Activated B cell treated with CpG ODN at 0.5 μM for 24 hours (primary cell): ENCODE measurements at regions not wholly inside any gene's neighbourhood (a gene's known extent, or its start where the extent isn't known, plus 50 kb on each side); places are given as distances from the start of the nearest gene placed in this dataset.
A peak's percentile ranks its signal among the peaks of the same experiment; 100 is the strongest.

Experiments used
- ATAC-seq: fragments of 200-7000 bp; cut with Tn5 transposase; one replicate; pipeline ENCODE4 v1.10.0; 2021; ENCODE audit warnings: low read depth, mild to moderate bottlenecking, moderate library complexity
- CTCF ChIA-PET: fragments of 350-600 bp; sonication (Branson Sonifier 250); formaldehyde crosslinking; loops from one replicate; lab custom pipeline; 2021; ENCODE audit warnings: antibody characterized with exemption; lab: Charles Lee
- POLR2A ChIA-PET: fragments of 350-600 bp; sonication (Branson Sonifier 250); formaldehyde crosslinking; loops from one replicate; lab custom pipeline; 2021; ENCODE audit warnings: antibody characterized with exemption; lab: Charles Lee
- DNase-seq: peaks from one replicate; pipeline ENCODE4 v3.0.0; 2022
- H3K27ac Mint-ChIP-seq: one replicate; pipeline ENCODE4 v1.8.0; 2020; ENCODE audit warnings: mixed read lengths
- H3K27me3 Mint-ChIP-seq: one replicate; pipeline ENCODE4 v1.8.0; 2021; ENCODE audit warnings: mixed read lengths
- H3K36me3 Mint-ChIP-seq: one replicate; pipeline ENCODE4 v1.8.0; 2021; ENCODE audit warnings: low read depth, mixed read lengths
- H3K4me1 Mint-ChIP-seq: one replicate; pipeline ENCODE4 v1.8.0; 2021; ENCODE audit warnings: mixed read lengths
- H3K4me3 Mint-ChIP-seq: one replicate; pipeline ENCODE4 v1.8.0; 2020; ENCODE audit warnings: mild to moderate bottlenecking, mixed read lengths
- H3K9me3 Mint-ChIP-seq: one replicate; pipeline ENCODE4 v1.8.0; 2020; ENCODE audit warnings: mixed read lengths
- intact Hi-C: fragments of 100-400 bp; cut with micrococcal nuclease; formaldehyde crosslinking; loops from one replicate; pipeline ENCODE4 v1.15.1; 2024
- TF ChIP-seq, protein P1 (sequence below): fragments of 200-600 bp; IDR thresholded peaks from one replicate; pipeline ENCODE4 v1.8.0; 2022; ENCODE audit warnings: antibody characterized with exemption, mild to moderate bottlenecking

DNA sequence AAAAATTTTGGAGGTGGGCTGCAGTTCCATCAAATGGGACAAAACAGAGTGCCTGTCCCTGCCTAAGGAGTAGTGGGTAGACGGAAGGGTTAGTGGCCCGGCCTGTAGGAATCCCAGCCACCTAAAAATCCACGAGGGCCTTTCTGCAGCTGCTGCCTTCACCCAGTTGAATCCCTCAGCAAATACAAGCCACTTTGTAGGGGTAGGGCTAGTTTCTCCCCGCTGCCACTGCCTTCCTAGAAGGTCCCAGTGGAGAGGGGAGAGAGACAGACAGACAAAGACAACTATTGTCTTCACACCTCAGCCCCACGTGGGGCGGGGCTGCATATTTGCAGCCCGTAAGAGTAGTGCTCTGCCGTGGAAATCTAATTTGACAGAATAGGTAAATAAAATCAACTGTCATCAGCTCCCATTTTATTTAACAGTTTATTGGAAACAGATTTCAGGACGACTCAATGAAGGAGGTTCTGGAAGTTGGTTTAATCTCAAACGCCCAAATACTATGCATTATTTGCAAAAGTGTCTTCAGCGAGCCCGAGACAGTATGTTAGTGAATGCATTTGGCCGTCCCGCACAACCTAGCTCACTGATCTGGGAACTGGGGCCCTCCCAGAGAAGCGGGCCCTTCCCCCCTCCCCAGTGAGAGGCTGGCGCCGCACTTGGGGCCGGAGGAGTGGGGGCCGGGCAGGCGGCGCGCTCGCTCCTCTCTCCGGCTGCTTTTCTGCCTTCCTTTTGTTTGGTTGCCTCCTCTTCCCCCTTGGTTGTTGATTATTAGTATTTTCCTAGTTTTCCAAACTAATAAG lies 67.6 kb upstream of the TBCA start:
- ATAC-seq (peak; percentile 42), DNase-seq (no peak)
- TF ChIP-seq, protein P1, sequence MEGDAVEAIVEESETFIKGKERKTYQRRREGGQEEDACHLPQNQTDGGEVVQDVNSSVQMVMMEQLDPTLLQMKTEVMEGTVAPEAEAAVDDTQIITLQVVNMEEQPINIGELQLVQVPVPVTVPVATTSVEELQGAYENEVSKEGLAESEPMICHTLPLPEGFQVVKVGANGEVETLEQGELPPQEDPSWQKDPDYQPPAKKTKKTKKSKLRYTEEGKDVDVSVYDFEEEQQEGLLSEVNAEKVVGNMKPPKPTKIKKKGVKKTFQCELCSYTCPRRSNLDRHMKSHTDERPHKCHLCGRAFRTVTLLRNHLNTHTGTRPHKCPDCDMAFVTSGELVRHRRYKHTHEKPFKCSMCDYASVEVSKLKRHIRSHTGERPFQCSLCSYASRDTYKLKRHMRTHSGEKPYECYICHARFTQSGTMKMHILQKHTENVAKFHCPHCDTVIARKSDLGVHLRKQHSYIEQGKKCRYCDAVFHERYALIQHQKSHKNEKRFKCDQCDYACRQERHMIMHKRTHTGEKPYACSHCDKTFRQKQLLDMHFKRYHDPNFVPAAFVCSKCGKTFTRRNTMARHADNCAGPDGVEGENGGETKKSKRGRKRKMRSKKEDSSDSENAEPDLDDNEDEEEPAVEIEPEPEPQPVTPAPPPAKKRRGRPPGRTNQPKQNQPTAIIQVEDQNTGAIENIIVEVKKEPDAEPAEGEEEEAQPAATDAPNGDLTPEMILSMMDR = no peak
- intact Hi-C loops = loop anchor here (1.0 to 10.0 kb wide), 3 partner anchors 9 to 979 kb away; partner anchors contain the start of gene TBCA
- Mint-ChIP-seq H3K27me3 (peaks cover 27% of the 10 kb centered on the region), H3K27ac (no peak overlapping the region), H3K36me3 (no peaks in the 10 kb centered on the region), H3K4me3 (peak overlapping the region; percentile 83), H3K9me3 (no peaks in the 10 kb centered on the region), H3K4me1 (peaks cover 10% of the 10 kb centered on the region)
- CTCF ChIA-PET = no interaction called here
- POLR2A ChIA-PET = interaction anchor here (1.0 kb wide), 1 partner anchor 9 kb away, joined by 3 read pairs; no protein-coding TSS in a partner anchor

DNA sequence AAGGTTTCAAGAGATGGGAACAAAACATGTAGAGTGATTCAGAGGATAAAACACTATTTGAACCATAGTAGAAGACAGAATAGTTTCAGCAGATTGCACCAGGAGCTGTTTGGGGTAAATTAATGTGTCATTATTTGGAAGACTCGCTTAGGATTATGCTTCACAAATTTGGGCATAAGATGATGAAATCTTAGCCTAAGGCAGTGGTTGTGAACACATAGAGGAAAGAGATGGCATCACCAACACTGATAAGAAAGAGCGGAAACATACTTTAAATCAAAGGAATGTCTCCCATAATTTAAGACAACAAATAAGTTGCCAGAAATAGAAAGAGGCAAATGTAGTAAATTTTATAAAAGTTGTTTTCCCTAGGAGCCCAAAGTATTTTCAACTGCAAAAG lies 66.1 kb upstream of the TBCA start:
- ATAC-seq (no peak), DNase-seq (no peak)
- Mint-ChIP-seq H3K36me3 (no peaks in the 10 kb centered on the region), H3K9me3 (no peaks in the 10 kb centered on the region), H3K4me3 (no peak overlapping the region), H3K27me3 (peaks cover 27% of the 10 kb centered on the region), H3K27ac (no peak overlapping the region), H3K4me1 (peaks cover 10% of the 10 kb centered on the region)
- POLR2A ChIA-PET = interaction anchor here (0.7 kb wide), 1 partner anchor 11 kb away, joined by 3 read pairs; no protein-coding TSS in a partner anchor
- intact Hi-C loops = loop anchor here (10.0 kb wide), 1 partner anchor 977 kb away; no protein-coding TSS in a partner anchor
- CTCF ChIA-PET = no interaction called here
- TF ChIP-seq, protein P1 = no peak

DNA sequence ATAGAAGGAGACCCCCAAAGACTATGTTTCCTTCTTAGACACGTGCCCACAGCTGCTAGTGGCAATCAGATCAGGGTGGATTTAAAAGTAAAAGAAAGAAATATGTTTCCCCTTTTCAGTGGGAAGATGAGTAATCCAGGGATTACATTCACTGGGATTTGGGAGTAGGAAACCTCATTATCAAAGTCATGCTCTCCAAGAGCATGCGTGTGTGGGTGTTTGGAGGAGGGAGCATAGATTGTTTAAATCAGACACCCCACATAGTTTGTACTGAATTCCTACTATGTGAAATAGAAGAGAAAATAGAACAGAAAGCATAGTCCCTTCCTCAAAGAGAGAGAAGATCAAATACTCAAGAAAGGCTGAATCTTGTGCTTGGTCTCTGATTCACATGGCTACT lies 65.5 kb upstream of the TBCA start:
- TF ChIP-seq, protein P1 = no peak
- no peak overlapping the region for H3K4me3 Mint-ChIP-seq
- intact Hi-C loops = loop anchor here (10.0 kb wide), 1 partner anchor 977 kb away; no protein-coding TSS in a partner anchor
- CTCF ChIA-PET = no interaction called here
- H3K27me3 Mint-ChIP-seq = peaks cover 25% of the 10 kb centered on the region
- ATAC-seq = no peak
- peaks cover 10% of the 10 kb centered on the region for H3K4me1 Mint-ChIP-seq
- no peaks in the 10 kb centered on the region for H3K9me3 Mint-ChIP-seq
- no peaks in the 10 kb centered on the region for H3K36me3 Mint-ChIP-seq
- POLR2A ChIA-PET = interaction anchor here (0.7 kb wide), 1 partner anchor 11 kb away, joined by 3 read pairs; no protein-coding TSS in a partner anchor
- H3K27ac Mint-ChIP-seq = no peak overlapping the region
- no peak for DNase-seq

DNA sequence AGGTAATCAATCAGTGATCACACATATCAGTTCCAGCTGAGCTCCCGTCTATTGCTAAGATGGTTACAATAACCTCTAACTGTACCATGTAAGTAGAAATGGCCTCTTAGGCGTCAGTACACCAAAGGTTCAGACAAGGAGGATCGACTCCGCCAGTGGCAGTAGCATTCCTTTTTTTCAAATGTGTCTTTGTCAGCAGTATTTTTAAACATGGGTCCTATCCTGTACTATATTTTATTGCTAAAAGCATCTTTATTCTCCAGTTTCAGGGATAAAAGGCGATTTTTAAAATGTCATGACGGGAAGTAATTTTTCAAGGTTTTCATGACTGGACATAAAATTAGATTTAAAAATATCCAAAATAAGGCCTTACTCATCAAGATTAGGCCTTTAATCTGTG lies 64.8 kb upstream of the TBCA start:
- H3K27me3 Mint-ChIP-seq = peaks cover 23% of the 10 kb centered on the region
- ATAC-seq (no peak), DNase-seq (no peak)
- no peaks in the 10 kb centered on the region for H3K9me3 Mint-ChIP-seq
- peaks cover 10% of the 10 kb centered on the region for H3K4me1 Mint-ChIP-seq
- intact Hi-C loops = loop anchor here (10.0 kb wide), 1 partner anchor 976 kb away; no protein-coding TSS in a partner anchor
- H3K4me3 Mint-ChIP-seq = no peak overlapping the region
- TF ChIP-seq, protein P1 = no peak
- ChIA-PET POLR2A (no interaction called here), CTCF (no interaction called here)
- no peaks in the 10 kb centered on the region for H3K36me3 Mint-ChIP-seq
- H3K27ac Mint-ChIP-seq = no peak overlapping the region

GRCh38 chr5:77839691-77840090 lies 63.6 kb upstream of the TBCA start:
- Mint-ChIP-seq H3K27ac (no peak overlapping the region), H3K4me1 (peaks cover 5% of the 10 kb centered on the region), H3K4me3 (no peak overlapping the region), H3K27me3 (peaks cover 15% of the 10 kb centered on the region), H3K9me3 (no peaks in the 10 kb centered on the region), H3K36me3 (no peaks in the 10 kb centered on the region)
- TF ChIP-seq, protein P1 = no peak
- intact Hi-C loops = loop anchor here (10.0 kb wide), 1 partner anchor 975 kb away; no protein-coding TSS in a partner anchor
- CTCF ChIA-PET = no interaction called here
- POLR2A ChIA-PET = no interaction called here
- DNase-seq (no peak), ATAC-seq (no peak)
